HL-60 (cell line): ENCODE measurements at regions not wholly inside any gene's neighbourhood (a gene's known extent, or its start where the extent isn't known, plus 50 kb on each side); places are given as distances from the start of the nearest gene placed in this dataset.

Source experiments
- DNase-seq, 2 experiments: peaks; one replicate each; pipeline ENCODE4 v3.0.0-alpha.2; 2010 to 2020; ENCODE audit warnings: low read depth in 1 of 2, low spot score in 1 of 2
- H3K27ac ChIP-seq: fragments of 250-450 bp; sonication (Bioruptor Pico); replicated peaks from 2 replicates; pipeline ENCODE4 v1.5.1; 2020; ENCODE audit warnings: mild to moderate bottlenecking, moderate library complexity
- H3K27me3 ChIP-seq: fragments of 250-450 bp; sonication (Bioruptor Pico); 2 replicates; pipeline ENCODE4 v1.5.1; 2021; ENCODE audit warnings: mild to moderate bottlenecking, moderate library complexity; ENCODE audit not compliant: insufficient read depth, poor library complexity, severe bottlenecking
- H3K4me3 ChIP-seq: replicated peaks from 2 replicates; pipeline ENCODE4 v1.5.1; 2011; ENCODE audit warnings: mild to moderate bottlenecking, control low read depth, low read length; ENCODE audit not compliant: insufficient read depth
- CTCF ChIP-seq: IDR thresholded peaks from one replicate; pipeline ENCODE4 v1.5.1; 2011; ENCODE audit warnings: low read length, control low read depth, inconsistent platforms; ENCODE audit not compliant: insufficient read depth
- GABPA ChIP-seq: IDR thresholded peaks from 2 replicates; pipeline ENCODE4 v1.6.1; 2012; ENCODE audit warnings: low read depth
- POLR2AphosphoS5 ChIP-seq: IDR thresholded peaks from 2 replicates; pipeline ENCODE4 v1.6.1; 2012; ENCODE audit warnings: low read depth
- REST ChIP-seq: IDR thresholded peaks from 2 replicates; pipeline ENCODE4 v1.6.1; 2012; ENCODE audit warnings: low read depth; ENCODE audit not compliant: insufficient replicate concordance
- SPI1 ChIP-seq: IDR thresholded peaks from 2 replicates; pipeline ENCODE4 v1.6.1; 2012; ENCODE audit warnings: low read depth, mild to moderate bottlenecking, borderline replicate concordance

GRCh38 chr4:130368668-130369067 lies 1272.7 kb downstream of the C4orf33 start:
- no peak overlapping the region for H3K27ac ChIP-seq
- DNase-seq: no peak
- H3K4me3 ChIP-seq: no peak overlapping the region
- TF ChIP-seq CTCF: no peak
- H3K27me3 ChIP-seq: no peaks in the 10 kb centered on the region

GRCh38 chr4:130393231-130393630 lies 1297.3 kb downstream of the C4orf33 start:
- H3K4me3 ChIP-seq: no peak overlapping the region
- H3K27me3 ChIP-seq: no peaks in the 10 kb centered on the region
- no peak for TF ChIP-seq POLR2AphosphoS5
- no peak for TF ChIP-seq CTCF
- no peak for TF ChIP-seq GABPA
- TF ChIP-seq SPI1: no peak
- no peak for TF ChIP-seq REST
- no peak overlapping the region for H3K27ac ChIP-seq
- no peak for DNase-seq

GRCh38 chr4:130393642-130394041 lies 1297.7 kb downstream of the C4orf33 start:
- TF ChIP-seq REST: no peak
- TF ChIP-seq SPI1: no peak
- no peak for TF ChIP-seq POLR2AphosphoS5
- TF ChIP-seq GABPA: no peak
- TF ChIP-seq CTCF: no peak
- DNase-seq: no peak
- Histone ChIP-seq H3K27me3 (no peaks in the 10 kb centered on the region), H3K27ac (no peak overlapping the region), H3K4me3 (no peak overlapping the region)

- no peak overlapping the region for H3K27ac ChIP-seq
- H3K4me3 ChIP-seq: no peak overlapping the region
- no peaks in the 10 kb centered on the region for H3K27me3 ChIP-seq
- TF ChIP-seq CTCF: no peak
- TF ChIP-seq POLR2AphosphoS5: no peak
- TF ChIP-seq SPI1: no peak
- no peak for TF ChIP-seq GABPA
- TF ChIP-seq REST: no peak
- no peak for DNase-seq
These were observed 1299.9 kb downstream of the C4orf33 start for GRCh38 chr4:130395871-130396270.
